ENCODE measurements at regions not wholly inside any gene's neighbourhood (a gene's known extent, or its start where the extent isn't known, plus 50 kb on each side); places are given as distances from the start of the nearest gene placed in this dataset.

GRCh38 chr3:165897137-165897536 lies 59.9 kb upstream of the BCHE start:
- TF ChIP-seq CTCF (IDR thresholded peaks at IDR 0.05 in 4 of 5, conservative IDR thresholded peaks at IDR 0.05 in 1 of 5) (no peak), POLR2A (IDR thresholded peaks at IDR 0.05) (no peak)

All from gastrocnemius medialis (tissue), 4 donors.